ENCODE measurements at regions not wholly inside any gene's neighbourhood (a gene's known extent, or its start where the extent isn't known, plus 50 kb on each side); places are given as distances from the start of the nearest gene placed in this dataset.
A peak's percentile ranks its signal among the peaks of the same experiment; 100 is the strongest.

GRCh38 chr2:8111193-8111592 is 570.7 kb upstream of the ID2 start:
- Histone ChIP-seq H4K12ac (ENCODE audit: low read depth, low read length) (no peak overlapping the region), H3K18ac (ENCODE audit: low read length) (no peak overlapping the region), H3K4me2 (ENCODE audit: low read length) (no peak overlapping the region), H2AFZ (ENCODE audit: insufficient read depth, low read length, poor library complexity) (no peak overlapping the region), H2BK120ac (ENCODE audit: insufficient read depth, low read length, poor library complexity) (no peak overlapping the region), H3K4me3 (ENCODE audit: low read depth, low read length) (no peak overlapping the region), H2BK12ac (ENCODE audit: low read length) (no peak overlapping the region), H3K79me1 (ENCODE audit: low read length) (no peaks in the 10 kb centered on the region), H3K4ac (ENCODE audit: low read depth, low read length) (no peak overlapping the region), H2BK5ac (ENCODE audit: low read depth, low read length, poor library complexity) (no peak overlapping the region), H3K27me3 (ENCODE audit: insufficient read depth, low read length) (no peaks in the 10 kb centered on the region), H3K4me1 (ENCODE audit: control insufficient read depth in 1 of 2, insufficient read depth in 2 of 2, low read length in 2 of 2) (no peaks in the 10 kb centered on the region), H4K8ac (ENCODE audit: low read depth, low read length) (no peak overlapping the region), H3K27ac (ENCODE audit: low read depth, low read length) (no peak overlapping the region), H3K14ac (ENCODE audit: low read length) (no peak overlapping the region), H2AK5ac (ENCODE audit: low read length) (no peak overlapping the region), H3K79me2 (ENCODE audit: control insufficient read depth, insufficient read depth, low read length, poor library complexity) (no peaks in the 10 kb centered on the region), H3K9me3 (ENCODE audit: insufficient read depth, low read depth, low read length) (peaks cover 1% of the 10 kb centered on the region), H3K9ac (ENCODE audit: low read length) (no peak overlapping the region), H3K23ac (ENCODE audit: low read length) (no peak overlapping the region), H4K91ac (ENCODE audit: low read depth, low read length) (no peak overlapping the region), H3K36me3 (ENCODE audit: control insufficient read depth in 1 of 2, insufficient read depth in 2 of 2, low read length in 2 of 2) (no peaks in the 10 kb centered on the region)
- no CpG with 5 or more reads among the region's 1 CpG for WGBS (ENCODE audit: extremely low coverage, insufficient coverage, insufficient read length)
- DNase-seq, result no peak

- H3K4ac ChIP-seq (ENCODE audit: low read depth, low read length), result no peak overlapping the region
- no peak overlapping the region for H3K4me3 ChIP-seq (ENCODE audit: low read depth, low read length)
- no peak overlapping the region for H3K9ac ChIP-seq (ENCODE audit: low read length)
- no peak overlapping the region for H2AK5ac ChIP-seq (ENCODE audit: low read length)
- H2BK120ac ChIP-seq (ENCODE audit: insufficient read depth, low read length, poor library complexity), result no peak overlapping the region
- no peak overlapping the region for H2BK12ac ChIP-seq (ENCODE audit: low read length)
- H3K18ac ChIP-seq (ENCODE audit: low read length), result no peak overlapping the region
- no peak overlapping the region for H3K4me2 ChIP-seq (ENCODE audit: low read length)
- H3K4me1 ChIP-seq (ENCODE audit: control insufficient read depth in 1 of 2, insufficient read depth in 2 of 2, low read length in 2 of 2), result peaks cover 3 to 14% of the 10 kb centered on the region in 2 experiments
- peaks cover 2% of the 10 kb centered on the region for H3K9me3 ChIP-seq (ENCODE audit: insufficient read depth, low read depth, low read length)
- no peak overlapping the region for H2BK5ac ChIP-seq (ENCODE audit: low read depth, low read length, poor library complexity)
- no peak overlapping the region for H2AFZ ChIP-seq (ENCODE audit: insufficient read depth, low read length, poor library complexity)
- no peaks in the 10 kb centered on the region for H3K79me2 ChIP-seq (ENCODE audit: control insufficient read depth, insufficient read depth, low read length, poor library complexity)
- no peaks in the 10 kb centered on the region for H3K36me3 ChIP-seq (ENCODE audit: control insufficient read depth in 1 of 2, insufficient read depth in 2 of 2, low read length in 2 of 2)
- H4K8ac ChIP-seq (ENCODE audit: low read depth, low read length), result no peak overlapping the region
- WGBS (ENCODE audit: extremely low coverage, insufficient coverage, insufficient read length), result no CpG with 5 or more reads among the region's 4 CpGs
- no peak overlapping the region for H4K12ac ChIP-seq (ENCODE audit: low read depth, low read length)
- no peak overlapping the region for H4K91ac ChIP-seq (ENCODE audit: low read depth, low read length)
- peaks cover 5% of the 10 kb centered on the region for H3K79me1 ChIP-seq (ENCODE audit: low read length)
- no peak overlapping the region for H3K27ac ChIP-seq (ENCODE audit: low read depth, low read length)
- H3K23ac ChIP-seq (ENCODE audit: low read length), result no peak overlapping the region
- no peaks in the 10 kb centered on the region for H3K27me3 ChIP-seq (ENCODE audit: insufficient read depth, low read length)
- no peak for DNase-seq
- no peak overlapping the region for H3K14ac ChIP-seq (ENCODE audit: low read length)
Measured at GRCh38 chr2:8115456-8115855, 566.4 kb upstream of the ID2 start.

- Histone ChIP-seq H3K4me1 (ENCODE audit: control insufficient read depth in 1 of 2, insufficient read depth in 2 of 2, low read length in 2 of 2) (peaks cover 3 to 15% of the 10 kb centered on the region in 2 experiments), H3K9me3 (ENCODE audit: insufficient read depth, low read depth, low read length) (peaks cover 2% of the 10 kb centered on the region), H2BK12ac (ENCODE audit: low read length) (no peak overlapping the region), H2AFZ (ENCODE audit: insufficient read depth, low read length, poor library complexity) (no peak overlapping the region), H3K36me3 (ENCODE audit: control insufficient read depth in 1 of 2, insufficient read depth in 2 of 2, low read length in 2 of 2) (no peaks in the 10 kb centered on the region), H2BK5ac (ENCODE audit: low read depth, low read length, poor library complexity) (no peak overlapping the region), H3K23ac (ENCODE audit: low read length) (no peak overlapping the region), H3K14ac (ENCODE audit: low read length) (no peak overlapping the region), H3K79me1 (ENCODE audit: low read length) (peaks cover 5% of the 10 kb centered on the region), H2AK5ac (ENCODE audit: low read length) (no peak overlapping the region), H3K27me3 (ENCODE audit: insufficient read depth, low read length) (no peaks in the 10 kb centered on the region), H4K12ac (ENCODE audit: low read depth, low read length) (no peak overlapping the region), H2BK120ac (ENCODE audit: insufficient read depth, low read length, poor library complexity) (no peak overlapping the region), H3K9ac (ENCODE audit: low read length) (no peak overlapping the region), H3K4ac (ENCODE audit: low read depth, low read length) (no peak overlapping the region), H3K4me2 (ENCODE audit: low read length) (no peak overlapping the region), H3K79me2 (ENCODE audit: control insufficient read depth, insufficient read depth, low read length, poor library complexity) (no peaks in the 10 kb centered on the region), H3K4me3 (ENCODE audit: low read depth, low read length) (no peak overlapping the region), H3K27ac (ENCODE audit: low read depth, low read length) (no peak overlapping the region), H4K91ac (ENCODE audit: low read depth, low read length) (no peak overlapping the region), H4K8ac (ENCODE audit: low read depth, low read length) (no peak overlapping the region), H3K18ac (ENCODE audit: low read length) (no peak overlapping the region)
- no peak for DNase-seq
- WGBS (ENCODE audit: extremely low coverage, insufficient coverage, insufficient read length), result no CpG with 5 or more reads among the region's 3 CpGs
Measured at GRCh38 chr2:8115966-8116365, 565.9 kb upstream of the ID2 start.

GRCh38 chr2:8116661-8117060 is 565.2 kb upstream of the ID2 start:
- no peak overlapping the region for H4K8ac ChIP-seq (ENCODE audit: low read depth, low read length)
- H3K4me2 ChIP-seq (ENCODE audit: low read length), result no peak overlapping the region
- peaks cover 7 to 18% of the 10 kb centered on the region in 2 experiments for H3K4me1 ChIP-seq (ENCODE audit: control insufficient read depth in 1 of 2, insufficient read depth in 2 of 2, low read length in 2 of 2)
- H2AK5ac ChIP-seq (ENCODE audit: low read length), result no peak overlapping the region
- no peaks in the 10 kb centered on the region for H3K27me3 ChIP-seq (ENCODE audit: insufficient read depth, low read length)
- H3K18ac ChIP-seq (ENCODE audit: low read length), result no peak overlapping the region
- WGBS (ENCODE audit: extremely low coverage, insufficient coverage, insufficient read length), result no CpG with 5 or more reads among the region's 7 CpGs
- no peak overlapping the region for H3K4me3 ChIP-seq (ENCODE audit: low read depth, low read length)
- no peak overlapping the region for H3K4ac ChIP-seq (ENCODE audit: low read depth, low read length)
- peaks cover 2% of the 10 kb centered on the region for H3K9me3 ChIP-seq (ENCODE audit: insufficient read depth, low read depth, low read length)
- no peak overlapping the region for H4K91ac ChIP-seq (ENCODE audit: low read depth, low read length)
- H3K27ac ChIP-seq (ENCODE audit: low read depth, low read length), result no peak overlapping the region
- no peak overlapping the region for H2BK5ac ChIP-seq (ENCODE audit: low read depth, low read length, poor library complexity)
- peak in 1 of 2 donors; percentile 30 for DNase-seq
- peaks cover 5% of the 10 kb centered on the region for H3K79me1 ChIP-seq (ENCODE audit: low read length)
- H3K9ac ChIP-seq (ENCODE audit: low read length), result peak overlapping the region; percentile 69
- no peak overlapping the region for H3K14ac ChIP-seq (ENCODE audit: low read length)
- no peak overlapping the region for H2AFZ ChIP-seq (ENCODE audit: insufficient read depth, low read length, poor library complexity)
- H3K79me2 ChIP-seq (ENCODE audit: control insufficient read depth, insufficient read depth, low read length, poor library complexity), result no peaks in the 10 kb centered on the region
- H3K23ac ChIP-seq (ENCODE audit: low read length), result no peak overlapping the region
- H2BK120ac ChIP-seq (ENCODE audit: insufficient read depth, low read length, poor library complexity), result no peak overlapping the region
- H4K12ac ChIP-seq (ENCODE audit: low read depth, low read length), result no peak overlapping the region
- no peak overlapping the region for H2BK12ac ChIP-seq (ENCODE audit: low read length)
- H3K36me3 ChIP-seq (ENCODE audit: control insufficient read depth in 1 of 2, insufficient read depth in 2 of 2, low read length in 2 of 2), result no peaks in the 10 kb centered on the region

All from trophoblast cell (in vitro differentiated cells and primary cell).